Pons (tissue), 1 donor: ENCODE measurements at regions not wholly inside any gene's neighbourhood (a gene's known extent, or its start where the extent isn't known, plus 50 kb on each side); places are given as distances from the start of the nearest gene placed in this dataset.
"Not testable (repeated sequence)": the region's sequence is repeated elsewhere in the genome, so short reads cannot be mapped to it uniquely, and the experiment has no call there.

Source experiments
- DNase-seq: peaks from one replicate; pipeline ENCODE4 v3.0.0-alpha.2; 2016; ENCODE audit warnings: low spot score

- DNase-seq, result no peak
Observed at GRCh38 chr11:64428693-64429092, 69.7 kb downstream of the RPS6KA4 start.

- DNase-seq, result no peak
Observed at GRCh38 chr11:64429970-64430369, 71.0 kb downstream of the RPS6KA4 start.

GRCh38 chr11:64430645-64431044, 71.7 kb downstream of the RPS6KA4 start:
- DNase-seq, result no peak

GRCh38 chr11:64436000-64436399, 77.0 kb downstream of the RPS6KA4 start:
- DNase-seq, result no peak

- DNase-seq, result no peak
Observed at GRCh38 chr11:64437426-64437825, 78.5 kb downstream of the RPS6KA4 start.

GRCh38 chr11:64438986-64439771, 80.2 kb downstream of the RPS6KA4 start:
- no peak for DNase-seq

GRCh38 chr11:64439772-64440491, 81.0 kb downstream of the RPS6KA4 start:
- not testable (repeated sequence) for DNase-seq

- DNase-seq, result no peak
Observed at GRCh38 chr11:64441127-64441526, 82.2 kb downstream of the RPS6KA4 start.

- no peak for DNase-seq
Observed at GRCh38 chr11:64443001-64443400, 84.0 kb downstream of the RPS6KA4 start.

- DNase-seq, result no peak
Observed at GRCh38 chr11:64444838-64445441, 86.0 kb downstream of the RPS6KA4 start.

- DNase-seq, result no peak
Observed at GRCh38 chr11:64445651-64446050, 86.7 kb downstream of the RPS6KA4 start.

- peak; percentile 85 for DNase-seq
Observed at GRCh38 chr11:64447831-64448598, 89.1 kb downstream of the RPS6KA4 start.

GRCh38 chr11:64448599-64449380, 89.8 kb downstream of the RPS6KA4 start:
- peak; percentile 79 for DNase-seq

GRCh38 chr11:64449381-64450167, 90.6 kb downstream of the RPS6KA4 start:
- peak; percentile 38 for DNase-seq

GRCh38 chr11:64450168-64450560, 91.2 kb downstream of the RPS6KA4 start:
- no peak for DNase-seq

- DNase-seq, result no peak
Observed at GRCh38 chr11:64451856-64452255, 92.9 kb downstream of the RPS6KA4 start.

- no peak for DNase-seq
Observed at GRCh38 chr11:64453466-64453865, 94.5 kb downstream of the RPS6KA4 start.

GRCh38 chr11:64455456-64456261, 96.7 kb downstream of the RPS6KA4 start:
- no peak for DNase-seq

GRCh38 chr11:64456509-64457320, 97.8 kb downstream of the RPS6KA4 start:
- no peak for DNase-seq
